WTC11 (cell line): ENCODE measurements at regions not wholly inside any gene's neighbourhood (a gene's known extent, or its start where the extent isn't known, plus 50 kb on each side); places are given as distances from the start of the nearest gene placed in this dataset.

Source experiments
- ATAC-seq: fragments of 200-7000 bp; cut with Tn5 transposase; 2 replicates; pipeline ENCODE4 v1.10.0; 2021; ENCODE audit warnings: mild to moderate bottlenecking, moderate library complexity
- CTCF ChIA-PET: fragments of 300-600 bp; sonication (Branson Sonifier 250); formaldehyde crosslinking; loops from one replicate; lab custom pipeline; 2021; ENCODE audit warnings: antibody characterized with exemption; lab: Charles Lee
- POLR2A ChIA-PET: fragments of 350-600 bp; sonication (Branson Sonifier 250); formaldehyde crosslinking; loops from one replicate; lab custom pipeline; 2021; ENCODE audit warnings: antibody characterized with exemption; lab: Charles Lee
- DNase-seq: peaks from one replicate; pipeline ENCODE4 v3.0.0; 2021; ENCODE audit warnings: low spot score
- H3K27ac Mint-ChIP-seq: 2 replicates; pipeline ENCODE4 v1.8.0; 2021; ENCODE audit warnings: mixed read lengths
- H3K27me3 Mint-ChIP-seq: 2 replicates; pipeline ENCODE4 v1.8.0; 2021; ENCODE audit warnings: low read depth, mild to moderate bottlenecking, moderate library complexity, mixed read lengths
- H3K36me3 Mint-ChIP-seq: 2 replicates; pipeline ENCODE4 v1.8.0; 2021; ENCODE audit warnings: mixed read lengths
- H3K4me1 Mint-ChIP-seq: 2 replicates; pipeline ENCODE4 v1.8.0; 2022; ENCODE audit warnings: mixed read lengths
- H3K4me3 Mint-ChIP-seq: 2 replicates; pipeline ENCODE4 v1.8.0; 2021; ENCODE audit warnings: mild to moderate bottlenecking, moderate library complexity, mixed read lengths
- H3K9me3 Mint-ChIP-seq: 2 replicates; pipeline ENCODE4 v1.8.0; 2021; ENCODE audit warnings: mixed read lengths
- CREM ChIP-seq: sonication (generic); formaldehyde crosslinking; IDR thresholded peaks from 2 replicates; pipeline ENCODE4 v1.8.1; 2022; ENCODE audit warnings: mild to moderate bottlenecking, missing genetic modification reagents, moderate library complexity
- EMX1 ChIP-seq: fragments of 250-450 bp; sonication (Bioruptor Pico); IDR thresholded peaks from 2 replicates; pipeline ENCODE4 v1.8.0; 2021; ENCODE audit warnings: mild to moderate bottlenecking
- ESRRA ChIP-seq: sonication (generic); formaldehyde crosslinking; IDR thresholded peaks from 2 replicates; pipeline ENCODE4 v1.8.1; 2022; ENCODE audit warnings: mild to moderate bottlenecking, missing genetic modification reagents, borderline replicate concordance
- GABPB1 ChIP-seq: sonication (generic); formaldehyde crosslinking; IDR thresholded peaks from 2 replicates; pipeline ENCODE4 v1.8.1; 2023; ENCODE audit warnings: mild to moderate bottlenecking, missing genetic modification reagents
- GTF2I ChIP-seq: fragments of 250-450 bp; sonication (Bioruptor Pico); conservative IDR thresholded peaks from 2 replicates; pipeline ENCODE4 v1.4.0; 2021; ENCODE audit warnings: mild to moderate bottlenecking
- HMGA2 ChIP-seq: fragments of 250-450 bp; sonication (Bioruptor Pico); IDR thresholded peaks from 2 replicates; pipeline ENCODE4 v1.4.0; 2021; ENCODE audit warnings: mild to moderate bottlenecking, moderate library complexity
- JAZF1 ChIP-seq: fragments of 250-450 bp; sonication (Bioruptor Pico); IDR thresholded peaks from 2 replicates; pipeline ENCODE4 v1.9.0; 2021; ENCODE audit warnings: moderate library complexity, mild to moderate bottlenecking, inconsistent platforms
- NR1H2 ChIP-seq: sonication (generic); formaldehyde crosslinking; IDR thresholded peaks from 2 replicates; pipeline ENCODE4 v1.9.0; 2021; ENCODE audit warnings: mild to moderate bottlenecking, moderate library complexity, missing genetic modification reagents
- PRRX2 ChIP-seq: fragments of 250-450 bp; sonication (Bioruptor Pico); IDR thresholded peaks from 2 replicates; pipeline ENCODE4 v1.8.0; 2021; ENCODE audit warnings: mild to moderate bottlenecking
- RELA ChIP-seq: sonication (generic); formaldehyde crosslinking; IDR thresholded peaks from 2 replicates; pipeline ENCODE4 v1.8.1; 2022; ENCODE audit warnings: missing genetic modification reagents, mild to moderate bottlenecking, borderline replicate concordance
- SP1 ChIP-seq: sonication (generic); formaldehyde crosslinking; conservative IDR thresholded peaks from 2 replicates; pipeline ENCODE4 v1.8.1; 2022; ENCODE audit warnings: missing genetic modification reagents
- TEAD4 ChIP-seq: sonication (generic); formaldehyde crosslinking; IDR thresholded peaks from 2 replicates; pipeline ENCODE4 v1.8.0; 2022; ENCODE audit warnings: mild to moderate bottlenecking, missing genetic modification reagents
- ZNF121 ChIP-seq: sonication (generic); formaldehyde crosslinking; IDR thresholded peaks from 2 replicates; pipeline ENCODE4 v1.8.0; 2023; ENCODE audit warnings: missing genetic modification reagents
- ZNF263 ChIP-seq: sonication (generic); formaldehyde crosslinking; IDR thresholded peaks from 2 replicates; pipeline ENCODE4 v1.8.1; 2022; ENCODE audit warnings: low read depth, mild to moderate bottlenecking, moderate library complexity, missing genetic modification reagents
- TF ChIP-seq, protein P1 (sequence below): sonication (generic); formaldehyde crosslinking; IDR thresholded peaks from 2 replicates; pipeline ENCODE4 v1.8.1; 2022; ENCODE audit warnings: low read depth, missing genetic modification reagents, borderline replicate concordance
- TF ChIP-seq, protein P2 (sequence below): fragments of 250-450 bp; sonication (Bioruptor Pico); IDR thresholded peaks from 2 replicates; pipeline ENCODE4 v1.9.0; 2021; ENCODE audit warnings: mild to moderate bottlenecking
- TF ChIP-seq, protein P3 (sequence below): sonication (generic); formaldehyde crosslinking; IDR thresholded peaks from 2 replicates; pipeline ENCODE4 v1.8.0; 2022; ENCODE audit warnings: missing genetic modification reagents
- TF ChIP-seq, protein P4 (sequence below): sonication (generic); formaldehyde crosslinking; conservative IDR thresholded peaks from 2 replicates; pipeline ENCODE4 v1.8.1; 2022; ENCODE audit warnings: mild to moderate bottlenecking, missing genetic modification reagents
- TF ChIP-seq, protein P5 (sequence below): sonication (generic); formaldehyde crosslinking; conservative IDR thresholded peaks from 2 replicates; pipeline ENCODE4 v1.8.1; 2023; ENCODE audit warnings: mild to moderate bottlenecking, low read depth, missing genetic modification reagents, moderate library complexity
- TF ChIP-seq, protein P6 (sequence below): fragments of 250-450 bp; sonication (Bioruptor Pico); IDR thresholded peaks from 2 replicates; pipeline ENCODE4 v1.9.0; 2021; ENCODE audit warnings: mild to moderate bottlenecking
- TF ChIP-seq, protein P7 (sequence below): sonication (generic); formaldehyde crosslinking; IDR thresholded peaks from 2 replicates; pipeline ENCODE4 v1.8.0; 2022; ENCODE audit warnings: mild to moderate bottlenecking, missing genetic modification reagents
- TF ChIP-seq, protein P8 (sequence below): sonication (generic); formaldehyde crosslinking; IDR thresholded peaks from 2 replicates; pipeline ENCODE4 v1.8.1; 2022; ENCODE audit warnings: mild to moderate bottlenecking, missing genetic modification reagents, moderate library complexity, borderline replicate concordance

DNA sequence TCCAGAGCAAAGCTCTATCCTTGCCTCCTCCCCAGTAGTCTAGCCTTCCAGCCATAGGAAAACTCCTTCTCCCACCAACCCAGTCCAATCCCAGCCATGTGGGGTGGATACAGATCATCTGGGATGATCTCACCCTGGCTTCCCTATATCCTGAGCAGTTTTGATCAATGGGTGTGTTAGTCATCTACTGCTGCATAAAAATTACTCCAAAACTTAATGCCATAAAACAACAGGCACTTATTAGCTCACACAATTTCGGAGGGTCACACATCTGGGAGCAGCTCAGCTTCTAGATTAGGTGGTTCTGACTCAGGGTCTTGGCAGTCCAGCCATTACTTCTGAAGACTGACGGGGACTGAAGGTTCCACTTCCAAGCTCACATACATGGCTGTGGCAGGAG is 190.4 kb downstream of the SPP2 start:
- Mint-ChIP-seq H3K9me3 (peaks cover 36% of the 10 kb centered on the region), H3K4me1 (no peaks in the 10 kb centered on the region), H3K27ac (no peak overlapping the region), H3K36me3 (peaks cover 4% of the 10 kb centered on the region; the same call in 1 of the 2 replicates), H3K4me3 (no peak overlapping the region), H3K27me3 (no peaks in the 10 kb centered on the region; the same call in 1 of the 2 replicates)
- POLR2A ChIA-PET, result no interaction called here
- CTCF ChIA-PET, result no interaction called here
- DNase-seq, result no peak
- ATAC-seq, result no peak
- TF ChIP-seq ZNF121 (CRISPR knock-in tag), result no peak
- no peak for TF ChIP-seq ESRRA
- TF ChIP-seq, protein P1, sequence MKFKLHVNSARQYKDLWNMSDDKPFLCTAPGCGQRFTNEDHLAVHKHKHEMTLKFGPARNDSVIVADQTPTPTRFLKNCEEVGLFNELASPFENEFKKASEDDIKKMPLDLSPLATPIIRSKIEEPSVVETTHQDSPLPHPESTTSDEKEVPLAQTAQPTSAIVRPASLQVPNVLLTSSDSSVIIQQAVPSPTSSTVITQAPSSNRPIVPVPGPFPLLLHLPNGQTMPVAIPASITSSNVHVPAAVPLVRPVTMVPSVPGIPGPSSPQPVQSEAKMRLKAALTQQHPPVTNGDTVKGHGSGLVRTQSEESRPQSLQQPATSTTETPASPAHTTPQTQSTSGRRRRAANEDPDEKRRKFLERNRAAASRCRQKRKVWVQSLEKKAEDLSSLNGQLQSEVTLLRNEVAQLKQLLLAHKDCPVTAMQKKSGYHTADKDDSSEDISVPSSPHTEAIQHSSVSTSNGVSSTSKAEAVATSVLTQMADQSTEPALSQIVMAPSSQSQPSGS (CRISPR knock-in tag), result no peak
- TF ChIP-seq, protein P2, sequence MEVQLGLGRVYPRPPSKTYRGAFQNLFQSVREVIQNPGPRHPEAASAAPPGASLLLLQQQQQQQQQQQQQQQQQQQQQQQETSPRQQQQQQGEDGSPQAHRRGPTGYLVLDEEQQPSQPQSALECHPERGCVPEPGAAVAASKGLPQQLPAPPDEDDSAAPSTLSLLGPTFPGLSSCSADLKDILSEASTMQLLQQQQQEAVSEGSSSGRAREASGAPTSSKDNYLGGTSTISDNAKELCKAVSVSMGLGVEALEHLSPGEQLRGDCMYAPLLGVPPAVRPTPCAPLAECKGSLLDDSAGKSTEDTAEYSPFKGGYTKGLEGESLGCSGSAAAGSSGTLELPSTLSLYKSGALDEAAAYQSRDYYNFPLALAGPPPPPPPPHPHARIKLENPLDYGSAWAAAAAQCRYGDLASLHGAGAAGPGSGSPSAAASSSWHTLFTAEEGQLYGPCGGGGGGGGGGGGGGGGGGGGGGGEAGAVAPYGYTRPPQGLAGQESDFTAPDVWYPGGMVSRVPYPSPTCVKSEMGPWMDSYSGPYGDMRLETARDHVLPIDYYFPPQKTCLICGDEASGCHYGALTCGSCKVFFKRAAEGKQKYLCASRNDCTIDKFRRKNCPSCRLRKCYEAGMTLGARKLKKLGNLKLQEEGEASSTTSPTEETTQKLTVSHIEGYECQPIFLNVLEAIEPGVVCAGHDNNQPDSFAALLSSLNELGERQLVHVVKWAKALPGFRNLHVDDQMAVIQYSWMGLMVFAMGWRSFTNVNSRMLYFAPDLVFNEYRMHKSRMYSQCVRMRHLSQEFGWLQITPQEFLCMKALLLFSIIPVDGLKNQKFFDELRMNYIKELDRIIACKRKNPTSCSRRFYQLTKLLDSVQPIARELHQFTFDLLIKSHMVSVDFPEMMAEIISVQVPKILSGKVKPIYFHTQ (CRISPR knock-in tag), result no peak
- TF ChIP-seq, protein P3, sequence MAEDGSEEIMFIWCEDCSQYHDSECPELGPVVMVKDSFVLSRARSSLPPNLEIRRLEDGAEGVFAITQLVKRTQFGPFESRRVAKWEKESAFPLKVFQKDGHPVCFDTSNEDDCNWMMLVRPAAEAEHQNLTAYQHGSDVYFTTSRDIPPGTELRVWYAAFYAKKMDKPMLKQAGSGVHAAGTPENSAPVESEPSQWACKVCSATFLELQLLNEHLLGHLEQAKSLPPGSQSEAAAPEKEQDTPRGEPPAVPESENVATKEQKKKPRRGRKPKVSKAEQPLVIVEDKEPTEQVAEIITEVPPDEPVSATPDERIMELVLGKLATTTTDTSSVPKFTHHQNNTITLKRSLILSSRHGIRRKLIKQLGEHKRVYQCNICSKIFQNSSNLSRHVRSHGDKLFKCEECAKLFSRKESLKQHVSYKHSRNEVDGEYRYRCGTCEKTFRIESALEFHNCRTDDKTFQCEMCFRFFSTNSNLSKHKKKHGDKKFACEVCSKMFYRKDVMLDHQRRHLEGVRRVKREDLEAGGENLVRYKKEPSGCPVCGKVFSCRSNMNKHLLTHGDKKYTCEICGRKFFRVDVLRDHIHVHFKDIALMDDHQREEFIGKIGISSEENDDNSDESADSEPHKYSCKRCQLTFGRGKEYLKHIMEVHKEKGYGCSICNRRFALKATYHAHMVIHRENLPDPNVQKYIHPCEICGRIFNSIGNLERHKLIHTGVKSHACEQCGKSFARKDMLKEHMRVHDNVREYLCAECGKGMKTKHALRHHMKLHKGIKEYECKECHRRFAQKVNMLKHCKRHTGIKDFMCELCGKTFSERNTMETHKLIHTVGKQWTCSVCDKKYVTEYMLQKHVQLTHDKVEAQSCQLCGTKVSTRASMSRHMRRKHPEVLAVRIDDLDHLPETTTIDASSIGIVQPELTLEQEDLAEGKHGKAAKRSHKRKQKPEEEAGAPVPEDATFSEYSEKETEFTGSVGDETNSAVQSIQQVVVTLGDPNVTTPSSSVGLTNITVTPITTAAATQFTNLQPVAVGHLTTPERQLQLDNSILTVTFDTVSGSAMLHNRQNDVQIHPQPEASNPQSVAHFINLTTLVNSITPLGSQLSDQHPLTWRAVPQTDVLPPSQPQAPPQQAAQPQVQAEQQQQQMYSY (CRISPR knock-in tag), result no peak
- no peak for TF ChIP-seq ZNF263 (CRISPR knock-in tag)
- no peak for TF ChIP-seq TEAD4
- TF ChIP-seq, protein P4, sequence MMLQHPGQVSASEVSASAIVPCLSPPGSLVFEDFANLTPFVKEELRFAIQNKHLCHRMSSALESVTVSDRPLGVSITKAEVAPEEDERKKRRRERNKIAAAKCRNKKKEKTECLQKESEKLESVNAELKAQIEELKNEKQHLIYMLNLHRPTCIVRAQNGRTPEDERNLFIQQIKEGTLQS, result no peak
- TF ChIP-seq PRRX2 (CRISPR knock-in tag), result no peak
- TF ChIP-seq SP1 (CRISPR knock-in tag), result no peak
- TF ChIP-seq GTF2I (CRISPR knock-in tag), result no peak
- TF ChIP-seq, protein P5, sequence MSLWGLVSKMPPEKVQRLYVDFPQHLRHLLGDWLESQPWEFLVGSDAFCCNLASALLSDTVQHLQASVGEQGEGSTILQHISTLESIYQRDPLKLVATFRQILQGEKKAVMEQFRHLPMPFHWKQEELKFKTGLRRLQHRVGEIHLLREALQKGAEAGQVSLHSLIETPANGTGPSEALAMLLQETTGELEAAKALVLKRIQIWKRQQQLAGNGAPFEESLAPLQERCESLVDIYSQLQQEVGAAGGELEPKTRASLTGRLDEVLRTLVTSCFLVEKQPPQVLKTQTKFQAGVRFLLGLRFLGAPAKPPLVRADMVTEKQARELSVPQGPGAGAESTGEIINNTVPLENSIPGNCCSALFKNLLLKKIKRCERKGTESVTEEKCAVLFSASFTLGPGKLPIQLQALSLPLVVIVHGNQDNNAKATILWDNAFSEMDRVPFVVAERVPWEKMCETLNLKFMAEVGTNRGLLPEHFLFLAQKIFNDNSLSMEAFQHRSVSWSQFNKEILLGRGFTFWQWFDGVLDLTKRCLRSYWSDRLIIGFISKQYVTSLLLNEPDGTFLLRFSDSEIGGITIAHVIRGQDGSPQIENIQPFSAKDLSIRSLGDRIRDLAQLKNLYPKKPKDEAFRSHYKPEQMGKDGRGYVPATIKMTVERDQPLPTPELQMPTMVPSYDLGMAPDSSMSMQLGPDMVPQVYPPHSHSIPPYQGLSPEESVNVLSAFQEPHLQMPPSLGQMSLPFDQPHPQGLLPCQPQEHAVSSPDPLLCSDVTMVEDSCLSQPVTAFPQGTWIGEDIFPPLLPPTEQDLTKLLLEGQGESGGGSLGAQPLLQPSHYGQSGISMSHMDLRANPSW, result no peak

DNA sequence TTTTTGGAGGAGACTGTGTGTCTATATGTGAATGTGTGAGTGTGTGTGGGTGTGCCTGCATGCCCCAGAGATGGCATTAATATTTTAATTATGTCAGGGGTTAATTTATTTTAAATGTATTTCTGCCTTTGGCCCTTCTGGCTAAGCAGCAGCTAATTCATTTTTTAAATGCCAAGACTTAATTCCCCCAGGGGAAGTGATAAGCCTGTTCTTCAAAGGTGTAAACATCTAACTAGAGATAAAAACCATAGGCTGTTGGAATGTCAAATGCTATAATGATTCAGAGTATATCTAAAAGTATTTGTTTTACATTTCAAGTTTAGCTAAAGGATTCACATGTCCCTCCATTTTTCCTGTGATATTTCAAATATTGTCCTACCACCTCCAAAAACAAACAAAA is 184.7 kb downstream of the SPP2 start:
- Mint-ChIP-seq H3K4me3 (no peak overlapping the region), H3K9me3 (peaks cover 33% of the 10 kb centered on the region), H3K4me1 (no peaks in the 10 kb centered on the region), H3K27me3 (no peaks in the 10 kb centered on the region; the same call in 1 of the 2 replicates), H3K27ac (no peak overlapping the region), H3K36me3 (peaks cover 3% of the 10 kb centered on the region; the same call in 1 of the 2 replicates)
- ChIA-PET POLR2A (interaction anchor here (0.6 kb wide), 1 partner anchor 16 kb away, joined by 6 read pairs; no protein-coding TSS in a partner anchor), CTCF (no interaction called here)
- ATAC-seq, result no peak
- no peak for DNase-seq
- TF ChIP-seq, protein P6, sequence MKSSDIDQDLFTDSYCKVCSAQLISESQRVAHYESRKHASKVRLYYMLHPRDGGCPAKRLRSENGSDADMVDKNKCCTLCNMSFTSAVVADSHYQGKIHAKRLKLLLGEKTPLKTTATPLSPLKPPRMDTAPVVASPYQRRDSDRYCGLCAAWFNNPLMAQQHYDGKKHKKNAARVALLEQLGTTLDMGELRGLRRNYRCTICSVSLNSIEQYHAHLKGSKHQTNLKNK (CRISPR knock-in tag), result no peak
- no peak for TF ChIP-seq HMGA2 (CRISPR knock-in tag)
- TF ChIP-seq RELA, result no peak
- TF ChIP-seq, protein P7, sequence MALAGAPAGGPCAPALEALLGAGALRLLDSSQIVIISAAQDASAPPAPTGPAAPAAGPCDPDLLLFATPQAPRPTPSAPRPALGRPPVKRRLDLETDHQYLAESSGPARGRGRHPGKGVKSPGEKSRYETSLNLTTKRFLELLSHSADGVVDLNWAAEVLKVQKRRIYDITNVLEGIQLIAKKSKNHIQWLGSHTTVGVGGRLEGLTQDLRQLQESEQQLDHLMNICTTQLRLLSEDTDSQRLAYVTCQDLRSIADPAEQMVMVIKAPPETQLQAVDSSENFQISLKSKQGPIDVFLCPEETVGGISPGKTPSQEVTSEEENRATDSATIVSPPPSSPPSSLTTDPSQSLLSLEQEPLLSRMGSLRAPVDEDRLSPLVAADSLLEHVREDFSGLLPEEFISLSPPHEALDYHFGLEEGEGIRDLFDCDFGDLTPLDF (CRISPR knock-in tag), result no peak
- TF ChIP-seq, protein P4, result no peak
- TF ChIP-seq JAZF1 (CRISPR knock-in tag), result no peak
- TF ChIP-seq EMX1, result no peak
- no peak for TF ChIP-seq CREM (CRISPR knock-in tag)
- no peak for TF ChIP-seq NR1H2 (CRISPR knock-in tag)
- no peak for TF ChIP-seq GABPB1 (CRISPR knock-in tag)
- TF ChIP-seq, protein P8, sequence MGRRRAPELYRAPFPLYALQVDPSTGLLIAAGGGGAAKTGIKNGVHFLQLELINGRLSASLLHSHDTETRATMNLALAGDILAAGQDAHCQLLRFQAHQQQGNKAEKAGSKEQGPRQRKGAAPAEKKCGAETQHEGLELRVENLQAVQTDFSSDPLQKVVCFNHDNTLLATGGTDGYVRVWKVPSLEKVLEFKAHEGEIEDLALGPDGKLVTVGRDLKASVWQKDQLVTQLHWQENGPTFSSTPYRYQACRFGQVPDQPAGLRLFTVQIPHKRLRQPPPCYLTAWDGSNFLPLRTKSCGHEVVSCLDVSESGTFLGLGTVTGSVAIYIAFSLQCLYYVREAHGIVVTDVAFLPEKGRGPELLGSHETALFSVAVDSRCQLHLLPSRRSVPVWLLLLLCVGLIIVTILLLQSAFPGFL (CRISPR knock-in tag), result no peak
